Esophagus muscularis mucosa (tissue), 4 donors: ENCODE measurements at regions not wholly inside any gene's neighbourhood (a gene's known extent, or its start where the extent isn't known, plus 50 kb on each side); places are given as distances from the start of the nearest gene placed in this dataset.

ENCODE experiments used
- DNase-seq: peaks from one replicate; pipeline ENCODE4 v3.0.0-alpha.2; 2017; ENCODE audit errors: extremely low spot score
- H3K27ac ChIP-seq, 4 donors: fragments of 200-600 bp; sonication (generic); replicated peaks in 1 of 4; 1 replicate in 3 of 4; 2 replicates in 1 of 4; pipeline ENCODE4 v1.5.1; 2016 to 2019; ENCODE audit warnings: mild to moderate bottlenecking in 1 of 4
- H3K27me3 ChIP-seq, 4 donors: fragments of 200-600 bp; sonication (generic); one replicate each; pipeline versions ENCODE4 v1.5.1 to v1.6.0; 2016 to 2019
- H3K36me3 ChIP-seq, 4 donors: fragments of 200-600 bp; sonication (generic); one replicate each; pipeline ENCODE4 v1.5.1; 2016 to 2019
- H3K4me1 ChIP-seq, 4 donors: fragments of 200-600 bp; sonication (generic); one replicate each; pipeline ENCODE4 v1.5.1; 2016 to 2019
- H3K4me3 ChIP-seq, 4 donors: fragments of 200-600 bp; sonication (generic); 1 replicate in 2 of 4; 2 replicates in 2 of 4; pipeline ENCODE4 v1.5.1; 2016 to 2019; ENCODE audit warnings: mild to moderate bottlenecking in 4 of 4, moderate library complexity in 1 of 4
- H3K9me3 ChIP-seq, 4 donors: fragments of 200-600 bp; sonication (generic); 1 replicate in 3 of 4; 2 replicates in 1 of 4; pipeline ENCODE4 v1.5.1; 2016 to 2019
- EP300 ChIP-seq: sonication (generic); formaldehyde crosslinking; IDR thresholded peaks from one replicate; pipeline ENCODE4 v1.6.1; 2017; ENCODE audit warnings: antibody characterized with exemption
- POLR2A ChIP-seq: fragments of 450-650 bp; IDR thresholded peaks from one replicate; pipeline ENCODE4 v1.6.1; 2017; ENCODE audit warnings: antibody characterized with exemption, moderate library complexity, mild to moderate bottlenecking, low read depth
- POLR2AphosphoS5 ChIP-seq, 2 donors: sonication (generic); formaldehyde crosslinking; IDR thresholded peaks; one replicate each; pipeline ENCODE4 v1.6.1; 2017; ENCODE audit warnings: antibody characterized with exemption in 2 of 2
- WGBS: methylation state at CpG from one replicate; pipeline ENCODE4 v1.1.5; 2018; 5-methylcytosine and 5-hydroxymethylcytosine counted together
- intact Hi-C: fragments of 100-400 bp; cut with DNase I; formaldehyde crosslinking; loops from one replicate; pipeline ENCODE4 v1.15.1; 2023
- TF ChIP-seq, protein P1 (sequence below), 3 experiments: fragments of 200-600 bp in 2 of 3; fragments of 450-650 bp in 1 of 3; sonication (generic) in 2 of 3; IDR thresholded peaks; one replicate each; pipeline ENCODE4 v1.5.1; 2017 to 2019; ENCODE audit warnings: antibody characterized with exemption in 3 of 3, mild to moderate bottlenecking in 2 of 3, moderate library complexity in 1 of 3

- intact Hi-C loops = no loop called here
- no peak overlapping the region for H3K4me3 ChIP-seq
Measured at GRCh38 chr13:90374168-90374567, 973.3 kb upstream of the MIR17HG start.

DNA sequence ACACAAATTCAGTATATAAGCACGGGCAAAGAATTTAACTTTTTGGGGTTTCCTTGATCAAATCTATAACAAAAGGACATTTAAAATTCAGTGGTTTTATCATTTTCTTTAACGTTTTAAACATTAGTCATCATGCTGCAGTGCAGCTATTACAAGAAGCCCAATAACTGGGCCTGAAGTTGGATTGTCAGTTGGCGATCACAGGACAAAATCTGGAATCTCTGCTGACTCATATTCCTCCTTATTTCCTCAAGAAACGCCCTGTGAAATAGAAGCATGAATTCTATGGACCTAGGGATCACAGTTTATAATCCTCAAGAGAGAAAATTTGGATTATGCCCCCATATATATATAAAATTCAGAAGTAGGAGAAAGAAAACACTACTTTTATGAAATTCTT is 971.6 kb upstream of the MIR17HG start:
- Histone ChIP-seq H3K4me1 (no peaks in the 10 kb centered on the region), H3K36me3 (no peaks in the 10 kb centered on the region), H3K27ac (no peak overlapping the region), H3K9me3 (no peaks in the 10 kb centered on the region), H3K27me3 (no peaks in the 10 kb centered on the region), H3K4me3 (no peak overlapping the region)
- TF ChIP-seq POLR2AphosphoS5 (IDR thresholded peaks at IDR 0.05) (no peak), POLR2A (no peak), EP300 (no peak)
- TF ChIP-seq, protein P1, sequence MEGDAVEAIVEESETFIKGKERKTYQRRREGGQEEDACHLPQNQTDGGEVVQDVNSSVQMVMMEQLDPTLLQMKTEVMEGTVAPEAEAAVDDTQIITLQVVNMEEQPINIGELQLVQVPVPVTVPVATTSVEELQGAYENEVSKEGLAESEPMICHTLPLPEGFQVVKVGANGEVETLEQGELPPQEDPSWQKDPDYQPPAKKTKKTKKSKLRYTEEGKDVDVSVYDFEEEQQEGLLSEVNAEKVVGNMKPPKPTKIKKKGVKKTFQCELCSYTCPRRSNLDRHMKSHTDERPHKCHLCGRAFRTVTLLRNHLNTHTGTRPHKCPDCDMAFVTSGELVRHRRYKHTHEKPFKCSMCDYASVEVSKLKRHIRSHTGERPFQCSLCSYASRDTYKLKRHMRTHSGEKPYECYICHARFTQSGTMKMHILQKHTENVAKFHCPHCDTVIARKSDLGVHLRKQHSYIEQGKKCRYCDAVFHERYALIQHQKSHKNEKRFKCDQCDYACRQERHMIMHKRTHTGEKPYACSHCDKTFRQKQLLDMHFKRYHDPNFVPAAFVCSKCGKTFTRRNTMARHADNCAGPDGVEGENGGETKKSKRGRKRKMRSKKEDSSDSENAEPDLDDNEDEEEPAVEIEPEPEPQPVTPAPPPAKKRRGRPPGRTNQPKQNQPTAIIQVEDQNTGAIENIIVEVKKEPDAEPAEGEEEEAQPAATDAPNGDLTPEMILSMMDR (IDR thresholded peaks at IDR 0.05) = no peak
- no peak for DNase-seq
- intact Hi-C loops = no loop called here
- 87% methylated on average over 4 of the region's 4 CpGs for WGBS

More at GRCh38 chr13:90374168-90374567, 973.3 kb upstream of the MIR17HG start:
- Histone ChIP-seq H3K9me3 (no peaks in the 10 kb centered on the region), H3K4me1 (no peaks in the 10 kb centered on the region), H3K36me3 (no peaks in the 10 kb centered on the region), H3K27me3 (no peaks in the 10 kb centered on the region), H3K27ac (no peak overlapping the region)
- DNase-seq = no peak
- TF ChIP-seq EP300 = no peak
- no peak for TF ChIP-seq POLR2A
- TF ChIP-seq, protein P1 (IDR thresholded peaks at IDR 0.05) = no peak
- no peak for TF ChIP-seq POLR2AphosphoS5 (IDR thresholded peaks at IDR 0.05)

GRCh38 chr13:90382425-90382824 is 965.1 kb upstream of the MIR17HG start:
- H3K27me3 ChIP-seq = no peaks in the 10 kb centered on the region
- no peak for TF ChIP-seq EP300
- TF ChIP-seq, protein P1 (IDR thresholded peaks at IDR 0.05) = no peak
- no peak for TF ChIP-seq POLR2A
- TF ChIP-seq POLR2AphosphoS5 (IDR thresholded peaks at IDR 0.05) = no peak
- no peak overlapping the region for H3K27ac ChIP-seq
- intact Hi-C loops = no loop called here
- no peaks in the 10 kb centered on the region for H3K9me3 ChIP-seq
- no peak overlapping the region for H3K4me3 ChIP-seq
- no peaks in the 10 kb centered on the region for H3K36me3 ChIP-seq
- H3K4me1 ChIP-seq = no peaks in the 10 kb centered on the region
- 67% methylated on average over 1 of the region's 1 CpG for WGBS
- DNase-seq = no peak

- 94% methylated on average over 4 of the region's 4 CpGs for WGBS
Measured at GRCh38 chr13:90385781-90386489, 961.6 kb upstream of the MIR17HG start.

More at GRCh38 chr13:90385781-90386489, 961.6 kb upstream of the MIR17HG start:
- TF ChIP-seq, protein P1 (IDR thresholded peaks at IDR 0.05) = no peak
- TF ChIP-seq POLR2AphosphoS5 (IDR thresholded peaks at IDR 0.05) = no peak
- TF ChIP-seq POLR2A = no peak
- no peak for TF ChIP-seq EP300
- intact Hi-C loops = no loop called here
- Histone ChIP-seq H3K27me3 (no peaks in the 10 kb centered on the region), H3K4me3 (no peak overlapping the region), H3K4me1 (no peaks in the 10 kb centered on the region), H3K36me3 (no peaks in the 10 kb centered on the region), H3K27ac (no peak overlapping the region), H3K9me3 (no peaks in the 10 kb centered on the region)
- no peak for DNase-seq
